ENCODE measurements at regions not wholly inside any gene's neighbourhood (a gene's known extent, or its start where the extent isn't known, plus 50 kb on each side); places are given as distances from the start of the nearest gene placed in this dataset.

GRCh38 chr6:84344005-84344404 is 116.6 kb upstream of the CEP162 start:
- TF ChIP-seq CTCF (tag by site-specific recombination; IDR thresholded peaks at IDR 0.05) (no peak), SP3 (tag by site-specific recombination; IDR thresholded peaks at IDR 0.05) (no peak), PATZ1 (tag by site-specific recombination; IDR thresholded peaks at IDR 0.05) (no peak), ZSCAN4 (tag by site-specific recombination; IDR thresholded peaks at IDR 0.05) (no peak), SETDB1 (IDR thresholded peaks at IDR 0.05; ENCODE audit: insufficient read length, low read length) (no peak), SP2 (tag by site-specific recombination; IDR thresholded peaks at IDR 0.05) (no peak)

All from HEK293 (cell line).